Pancreas (tissue), 10 donors: ENCODE measurements at regions not wholly inside any gene's neighbourhood (a gene's known extent, or its start where the extent isn't known, plus 50 kb on each side); places are given as distances from the start of the nearest gene placed in this dataset.

Experiments
- ATAC-seq, 4 donors: fragments of 200-7000 bp; cut with Tn5 transposase; one replicate each; pipeline versions ENCODE4 v1.8.0 to v1.9.1; 2020; ENCODE audit warnings: mild to moderate bottlenecking in 4 of 4, moderate library complexity in 4 of 4
- DNase-seq, 6 donors: peaks; one replicate each; pipeline ENCODE4 v3.0.0-alpha.2; 2020
- FAIRE-seq: peaks from 2 replicates; lab custom pipeline; 2012; peaks lifted over from hg19 to GRCh38; lab: Jason Lieb, UNC
- H3K27ac ChIP-seq, 4 donors: fragments of 200-600 bp; sonication (generic); 1 replicate in 3 of 4; 2 replicates in 1 of 4; pipeline versions ENCODE4 v1.5.0 to v1.8.0; 2020
- H3K27me3 ChIP-seq, 4 donors: fragments of 200-600 bp; one replicate each; pipeline ENCODE4 v1.8.0; 2021
- H3K36me3 ChIP-seq, 3 donors: fragments of 200-600 bp; sonication (generic) in 1 of 3; one replicate each; pipeline versions ENCODE4 v1.5.0 to v1.8.0; 2020 to 2021
- H3K4me1 ChIP-seq, 3 donors: fragments of 200-600 bp; one replicate each; pipeline ENCODE4 v1.8.0; 2021
- H3K4me3 ChIP-seq, 4 donors: fragments of 200-600 bp; sonication (generic) in 2 of 4; one replicate each; pipeline versions ENCODE4 v1.5.0 to v1.8.0; 2020 to 2021
- H3K9me3 ChIP-seq, 4 donors: fragments of 200-600 bp; one replicate each; pipeline ENCODE4 v1.8.0; 2021
- WGBS, 2 donors: extraction: QIAGEN DNeasy Blood & Tissue Kit; methylation state at CpG; one replicate each; pipeline ENCODE4 v1.1.7; 2013; 5-methylcytosine and 5-hydroxymethylcytosine counted together
- intact Hi-C, 3 donors: fragments of 100-400 bp; cut with DNase I; formaldehyde crosslinking; loops; one replicate each; pipeline versions ENCODE4 v1.11.1 to v1.14.2; 2022
- TF ChIP-seq, protein P1 (sequence below), 4 donors: fragments of 200-600 bp; sonication (generic) in 3 of 4; IDR thresholded peaks; one replicate each; pipeline versions ENCODE4 v1.5.0 to v1.8.0; 2021; ENCODE audit warnings: antibody characterized with exemption in 4 of 4
- donor health status: healthy with polysubstance abuse.
- donor health status: DM: no; HTN: no; CAD: no; lungs with moderate emphysema.
- donor health status: DM: no; HTN: no; CAD: no.
- donor health status: control.
- donor health status: control.
- donor health status: Bipolar disorder and iron deficiency.
- donor health status: DM: yes; HTN: yes; CAD: no.
- donor health status: DM: no; HTN: no; CAD: no.
- donor health status: DM: no; HTN: no; CAD: no.
- donor health status: DM: yes; HTN: yes; CAD: no.

DNA sequence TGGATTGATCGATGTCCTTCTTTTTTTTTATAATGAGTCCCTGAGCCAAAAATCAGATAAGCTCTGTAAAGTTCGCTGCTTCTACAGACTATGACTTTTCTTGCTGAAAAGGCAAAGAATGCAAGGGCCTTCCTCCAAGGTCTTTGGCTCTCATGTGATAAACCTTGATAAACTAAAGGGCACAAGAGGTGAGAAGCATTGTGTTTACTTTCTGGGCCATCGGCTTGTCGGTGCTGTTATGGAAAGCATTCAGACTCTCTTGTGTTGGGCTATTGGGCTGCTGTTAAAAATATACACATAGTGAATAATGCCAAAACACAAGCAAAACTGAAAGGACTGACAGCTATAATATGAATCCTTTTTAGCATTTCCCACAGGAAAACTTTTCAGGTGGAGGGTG is 472.4 kb upstream of the SPHKAP start:
- TF ChIP-seq, protein P1, sequence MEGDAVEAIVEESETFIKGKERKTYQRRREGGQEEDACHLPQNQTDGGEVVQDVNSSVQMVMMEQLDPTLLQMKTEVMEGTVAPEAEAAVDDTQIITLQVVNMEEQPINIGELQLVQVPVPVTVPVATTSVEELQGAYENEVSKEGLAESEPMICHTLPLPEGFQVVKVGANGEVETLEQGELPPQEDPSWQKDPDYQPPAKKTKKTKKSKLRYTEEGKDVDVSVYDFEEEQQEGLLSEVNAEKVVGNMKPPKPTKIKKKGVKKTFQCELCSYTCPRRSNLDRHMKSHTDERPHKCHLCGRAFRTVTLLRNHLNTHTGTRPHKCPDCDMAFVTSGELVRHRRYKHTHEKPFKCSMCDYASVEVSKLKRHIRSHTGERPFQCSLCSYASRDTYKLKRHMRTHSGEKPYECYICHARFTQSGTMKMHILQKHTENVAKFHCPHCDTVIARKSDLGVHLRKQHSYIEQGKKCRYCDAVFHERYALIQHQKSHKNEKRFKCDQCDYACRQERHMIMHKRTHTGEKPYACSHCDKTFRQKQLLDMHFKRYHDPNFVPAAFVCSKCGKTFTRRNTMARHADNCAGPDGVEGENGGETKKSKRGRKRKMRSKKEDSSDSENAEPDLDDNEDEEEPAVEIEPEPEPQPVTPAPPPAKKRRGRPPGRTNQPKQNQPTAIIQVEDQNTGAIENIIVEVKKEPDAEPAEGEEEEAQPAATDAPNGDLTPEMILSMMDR (IDR thresholded peaks at IDR 0.05): no peak
- intact Hi-C loops: loop anchor here in 1 of 3 donors (10.0 kb wide), 1 partner anchor 599 kb away; no protein-coding TSS in a partner anchor
- WGBS, 2 donors: 6 to 12% methylated on average over 4 of the region's 4 CpGs
- no peak for FAIRE-seq
- H3K9me3 ChIP-seq: no peaks in the 10 kb centered on the region
- no peak overlapping the region for H3K4me3 ChIP-seq
- H3K27ac ChIP-seq: peak overlapping the region in 2 of 4 donors; percentile 34 to 51
- no peaks in the 10 kb centered on the region for H3K36me3 ChIP-seq
- peak in 3 of 6 donors; percentile 13 to 25 (median 16) for DNase-seq
- peaks cover 9 to 22% (median 14%) of the 10 kb centered on the region in 3 donors for H3K4me1 ChIP-seq
- no peaks in the 10 kb centered on the region for H3K27me3 ChIP-seq
- ATAC-seq: peak; percentile 49 to 84 (median 72)

DNA sequence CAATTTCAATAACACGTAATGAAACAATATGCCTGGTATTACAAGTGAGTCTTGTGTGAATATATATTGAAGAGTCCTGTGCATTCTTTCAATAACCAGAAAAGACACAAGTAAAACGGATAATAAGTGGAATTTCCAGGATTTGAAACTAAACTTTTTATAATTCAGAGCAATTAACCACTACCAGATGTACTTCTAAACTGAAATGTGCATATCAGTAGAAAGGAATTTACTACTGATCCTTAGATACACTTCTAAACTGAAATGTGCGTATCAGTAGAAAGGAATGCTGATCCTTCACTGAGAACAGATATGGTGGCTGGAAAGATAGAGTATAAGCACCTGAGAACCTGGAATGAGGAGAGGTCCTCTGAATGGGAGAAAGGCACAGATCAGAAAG is 470.9 kb upstream of the SPHKAP start:
- Histone ChIP-seq H3K27ac (no peak overlapping the region), H3K9me3 (no peaks in the 10 kb centered on the region), H3K36me3 (no peaks in the 10 kb centered on the region), H3K4me3 (no peak overlapping the region), H3K27me3 (no peaks in the 10 kb centered on the region), H3K4me1 (peaks cover 9 to 22% (median 14%) of the 10 kb centered on the region in 3 donors)
- no peak for FAIRE-seq
- ATAC-seq: no peak
- DNase-seq: no peak
- TF ChIP-seq, protein P1 (IDR thresholded peaks at IDR 0.05): no peak
- 68 to 86% methylated on average over 3 of the region's 3 CpGs for WGBS, 2 donors
- intact Hi-C loops: loop anchor here in 1 of 3 donors (10.0 kb wide), 1 partner anchor 598 kb away; no protein-coding TSS in a partner anchor

DNA sequence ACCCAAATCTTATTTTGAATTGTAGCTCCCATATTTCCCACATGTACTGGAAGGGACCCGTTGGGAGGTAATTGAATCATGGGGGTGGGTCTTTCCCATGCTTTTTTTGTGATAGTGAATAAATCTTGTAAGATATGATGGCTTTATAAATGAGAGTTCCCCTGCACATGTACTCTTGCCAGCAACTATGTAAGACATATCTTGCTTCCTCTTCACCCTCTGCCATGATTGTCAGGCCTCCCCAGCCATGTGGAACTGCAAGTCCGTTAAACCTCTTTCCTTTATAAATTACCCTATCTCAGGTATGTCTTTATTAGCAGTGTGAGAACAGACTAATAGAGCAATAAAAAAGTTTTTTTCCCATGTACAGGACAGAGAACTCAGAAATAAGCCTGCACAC is 468.4 kb upstream of the SPHKAP start:
- WGBS, 2 donors: 62 to 71% methylated on average over 2 of the region's 2 CpGs
- Histone ChIP-seq H3K4me3 (no peak overlapping the region), H3K4me1 (peaks cover 9 to 17% (median 12%) of the 10 kb centered on the region in 3 donors), H3K27ac (no peak overlapping the region), H3K27me3 (no peaks in the 10 kb centered on the region), H3K9me3 (no peaks in the 10 kb centered on the region), H3K36me3 (no peaks in the 10 kb centered on the region)
- no peak for DNase-seq
- intact Hi-C loops: loop anchor here in 1 of 3 donors (10.0 kb wide), 1 partner anchor 595 kb away; no protein-coding TSS in a partner anchor
- TF ChIP-seq, protein P1 (IDR thresholded peaks at IDR 0.05): no peak
- no peak for FAIRE-seq
- ATAC-seq: no peak

DNA sequence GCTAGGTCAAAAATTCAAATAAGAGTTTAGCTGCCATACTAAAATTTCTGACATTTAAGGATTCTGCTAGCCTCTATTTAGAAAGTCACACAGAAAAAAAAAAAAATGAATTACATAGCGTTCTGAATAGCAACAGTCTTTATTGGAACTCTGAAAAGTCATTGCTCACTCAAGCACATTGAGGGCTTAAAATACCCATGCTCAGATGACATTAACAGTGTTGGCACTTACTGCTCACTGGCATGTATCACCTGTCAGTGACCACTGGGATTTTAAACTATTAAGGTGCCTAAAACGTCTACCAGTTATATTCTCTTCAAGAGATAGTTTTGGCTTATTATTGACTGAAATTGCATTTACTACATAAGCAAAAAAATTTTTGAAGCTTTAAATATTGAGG is 468.0 kb upstream of the SPHKAP start:
- intact Hi-C loops: no loop called here
- Histone ChIP-seq H3K9me3 (no peaks in the 10 kb centered on the region), H3K4me1 (peaks cover 9 to 19% (median 10%) of the 10 kb centered on the region in 3 donors), H3K27ac (no peak overlapping the region), H3K36me3 (no peaks in the 10 kb centered on the region), H3K4me3 (no peak overlapping the region), H3K27me3 (no peaks in the 10 kb centered on the region)
- ATAC-seq: no peak
- DNase-seq: no peak
- WGBS, 2 donors: 68% methylated on average over 2 of the region's 2 CpGs
- no peak for FAIRE-seq
- TF ChIP-seq, protein P1 (IDR thresholded peaks at IDR 0.05): no peak

DNA sequence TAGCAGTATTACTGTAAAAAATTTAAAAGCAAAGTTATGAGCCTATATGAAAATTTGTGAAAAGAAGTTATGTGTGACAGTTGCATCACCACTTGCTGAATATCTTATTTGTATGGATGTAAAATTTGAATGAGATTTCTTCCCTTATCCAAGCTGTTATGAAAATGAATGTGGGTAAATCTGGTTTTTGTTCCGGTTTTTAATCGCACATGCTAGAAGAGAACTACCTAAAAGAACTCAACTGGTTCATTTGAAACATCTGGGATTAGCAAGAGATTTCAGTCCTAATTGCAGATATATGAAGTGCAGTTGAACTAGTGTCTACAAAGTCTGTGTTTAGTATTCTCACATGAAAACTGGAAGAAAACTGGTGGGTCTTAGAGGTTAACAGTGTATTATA is 467.1 kb upstream of the SPHKAP start:
- Histone ChIP-seq H3K4me1 (peaks cover 2 to 11% (median 5%) of the 10 kb centered on the region in 3 donors), H3K9me3 (no peaks in the 10 kb centered on the region), H3K4me3 (no peak overlapping the region), H3K36me3 (no peaks in the 10 kb centered on the region), H3K27ac (no peak overlapping the region), H3K27me3 (no peaks in the 10 kb centered on the region)
- TF ChIP-seq, protein P1 (IDR thresholded peaks at IDR 0.05): no peak
- intact Hi-C loops: no loop called here
- no peak for FAIRE-seq
- DNase-seq: no peak
- WGBS, 2 donors: 95 to 97% methylated on average over 2 of the region's 2 CpGs
- ATAC-seq: no peak
